Panc1 (cell line): ENCODE measurements at regions not wholly inside any gene's neighbourhood (a gene's known extent, or its start where the extent isn't known, plus 50 kb on each side); places are given as distances from the start of the nearest gene placed in this dataset.

Experiments used
- ATAC-seq: fragments of 200-7000 bp; cut with Tn5 transposase; 2 replicates; pipeline ENCODE4 v1.9.1; 2020; ENCODE audit warnings: mild to moderate bottlenecking, moderate library complexity
- BruUV-seq: library from RNA; stranded (reverse); fragments of 400-500 nt; replicated peaks from 2 replicates; lab custom pipeline; 2021; lab: Mats Ljungman, UMichigan
- CTCF ChIA-PET: fragments of 300-600 bp; sonication (Branson Sonifier 250); formaldehyde crosslinking; loops from one replicate; lab custom pipeline; 2022; ENCODE audit warnings: antibody characterized with exemption; lab: Charles Lee
- POLR2A ChIA-PET: fragments of 300-600 bp; sonication (Branson Sonifier 250); formaldehyde crosslinking; loops from one replicate; lab custom pipeline; 2022; ENCODE audit warnings: antibody characterized with exemption; lab: Charles Lee
- DNase-seq: peaks from one replicate; pipeline ENCODE4 v3.0.0-alpha.2; 2010; ENCODE audit warnings: low read depth, low spot score
- H3K27ac ChIP-seq: 2 replicates; pipeline ENCODE4 v1.5.1; 2011; ENCODE audit warnings: mild to moderate bottlenecking, low read length, inconsistent platforms
- H3K27me3 ChIP-seq: fragments of 200-500 bp; sonication (Bioruptor generic); 2 replicates; pipeline ENCODE4 v1.6.0; 2014; ENCODE audit warnings: low read length, inconsistent platforms; ENCODE audit not compliant: control insufficient read depth, insufficient read depth
- H3K36me3 ChIP-seq: fragments of 200-500 bp; sonication (Bioruptor generic); 2 replicates; pipeline ENCODE4 v1.5.1; 2014; ENCODE audit warnings: inconsistent platforms, mild to moderate bottlenecking, low read length, moderate library complexity; ENCODE audit not compliant: control insufficient read depth, insufficient read depth
- H3K4me1 ChIP-seq: 2 replicates; pipeline ENCODE4 v1.5.1; 2011; ENCODE audit warnings: inconsistent platforms, mild to moderate bottlenecking, low read length, moderate library complexity; ENCODE audit not compliant: control insufficient read depth, insufficient read depth
- H3K4me3 ChIP-seq, 2 experiments: 2 replicates each; pipeline ENCODE4 v1.5.1; 2011 to 2012; ENCODE audit warnings: low read depth in 2 of 2, low read length in 2 of 2, mild to moderate bottlenecking in 2 of 2, inconsistent platforms in 1 of 2, moderate library complexity in 1 of 2
- H3K9me3 ChIP-seq: fragments of 200-500 bp; sonication (Bioruptor generic); 2 replicates; pipeline ENCODE4 v1.5.1; 2014; ENCODE audit warnings: low read depth, mild to moderate bottlenecking, inconsistent platforms, low read length, moderate library complexity; ENCODE audit not compliant: control insufficient read depth, insufficient read depth
- POLR2AphosphoS5 ChIP-seq: IDR thresholded peaks from 2 replicates; pipeline ENCODE4 v1.6.1; 2012; ENCODE audit warnings: mild to moderate bottlenecking, low read depth, low read length, moderate library complexity
- SIN3A ChIP-seq: IDR thresholded peaks from 2 replicates; pipeline ENCODE4 v1.6.1; 2012; ENCODE audit warnings: low read depth, mild to moderate bottlenecking, low read length, moderate library complexity, borderline replicate concordance; ENCODE audit not compliant: insufficient read depth
- TCF7L2 ChIP-seq: IDR thresholded peaks from 2 replicates; pipeline ENCODE4 v1.6.1; 2011; ENCODE audit warnings: mild to moderate bottlenecking, low read depth, low read length, inconsistent platforms
- in situ Hi-C: cut with HindIII; loops from 2 replicates; pipeline ENCODE4 v1.10.0; 2016; ENCODE audit warnings: low sequenced_read_pairs, low pct_unique_long_range_greater_than_20kb
- intact Hi-C: fragments of 100-400 bp; cut with micrococcal nuclease; formaldehyde crosslinking; loops from one replicate; pipeline ENCODE4 v1.10.0; 2022; ENCODE audit not compliant: unreplicated experiment
- TF ChIP-seq, protein P1 (sequence below): fragments of 450-650 bp; IDR thresholded peaks from 2 replicates; pipeline ENCODE4 v1.5.1; 2017; ENCODE audit warnings: mild to moderate bottlenecking
- TF ChIP-seq, protein P2 (sequence below), 2 experiments: IDR thresholded peaks; 2 replicates each; pipeline ENCODE4 v1.6.1; 2011 to 2012; ENCODE audit warnings: low read depth in 2 of 2, control low read depth in 1 of 2, low read length in 1 of 2, mild to moderate bottlenecking in 1 of 2, moderate library complexity in 1 of 2; ENCODE audit not compliant: insufficient read depth in 1 of 2

DNA sequence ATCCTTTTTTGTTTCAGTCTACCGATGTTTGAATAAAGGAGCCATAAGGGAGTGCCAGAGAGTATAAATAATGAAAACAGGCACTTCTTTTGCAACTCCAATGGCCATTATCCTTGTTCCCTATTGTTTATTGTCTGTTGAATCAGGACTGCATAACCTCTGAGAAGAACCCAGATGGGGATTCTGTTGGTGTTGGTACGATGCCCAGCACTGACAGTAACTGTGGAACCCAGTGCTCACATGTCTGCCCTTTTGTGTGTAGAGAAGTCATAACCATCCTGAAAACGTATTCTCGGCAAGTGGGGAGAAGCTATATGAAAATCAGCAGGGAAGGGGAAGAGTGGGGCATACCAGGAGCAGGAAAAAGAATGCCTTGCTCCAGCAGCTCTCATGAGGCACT is 195.1 kb upstream of the EDNRA start:
- intact Hi-C loops (no loop called here), in situ Hi-C loops (no loop called here)
- no peak overlapping the region for H3K4me3 ChIP-seq
- H3K9me3 ChIP-seq: no peaks in the 10 kb centered on the region
- no peak overlapping the region for H3K27ac ChIP-seq
- ChIA-PET CTCF (no interaction called here), POLR2A (no interaction called here)
- DNase-seq: no peak
- no peaks in the 10 kb centered on the region for H3K4me1 ChIP-seq
- ATAC-seq: no peak
- TF ChIP-seq, protein P1, sequence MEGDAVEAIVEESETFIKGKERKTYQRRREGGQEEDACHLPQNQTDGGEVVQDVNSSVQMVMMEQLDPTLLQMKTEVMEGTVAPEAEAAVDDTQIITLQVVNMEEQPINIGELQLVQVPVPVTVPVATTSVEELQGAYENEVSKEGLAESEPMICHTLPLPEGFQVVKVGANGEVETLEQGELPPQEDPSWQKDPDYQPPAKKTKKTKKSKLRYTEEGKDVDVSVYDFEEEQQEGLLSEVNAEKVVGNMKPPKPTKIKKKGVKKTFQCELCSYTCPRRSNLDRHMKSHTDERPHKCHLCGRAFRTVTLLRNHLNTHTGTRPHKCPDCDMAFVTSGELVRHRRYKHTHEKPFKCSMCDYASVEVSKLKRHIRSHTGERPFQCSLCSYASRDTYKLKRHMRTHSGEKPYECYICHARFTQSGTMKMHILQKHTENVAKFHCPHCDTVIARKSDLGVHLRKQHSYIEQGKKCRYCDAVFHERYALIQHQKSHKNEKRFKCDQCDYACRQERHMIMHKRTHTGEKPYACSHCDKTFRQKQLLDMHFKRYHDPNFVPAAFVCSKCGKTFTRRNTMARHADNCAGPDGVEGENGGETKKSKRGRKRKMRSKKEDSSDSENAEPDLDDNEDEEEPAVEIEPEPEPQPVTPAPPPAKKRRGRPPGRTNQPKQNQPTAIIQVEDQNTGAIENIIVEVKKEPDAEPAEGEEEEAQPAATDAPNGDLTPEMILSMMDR: no peak
- TF ChIP-seq, protein P2, sequence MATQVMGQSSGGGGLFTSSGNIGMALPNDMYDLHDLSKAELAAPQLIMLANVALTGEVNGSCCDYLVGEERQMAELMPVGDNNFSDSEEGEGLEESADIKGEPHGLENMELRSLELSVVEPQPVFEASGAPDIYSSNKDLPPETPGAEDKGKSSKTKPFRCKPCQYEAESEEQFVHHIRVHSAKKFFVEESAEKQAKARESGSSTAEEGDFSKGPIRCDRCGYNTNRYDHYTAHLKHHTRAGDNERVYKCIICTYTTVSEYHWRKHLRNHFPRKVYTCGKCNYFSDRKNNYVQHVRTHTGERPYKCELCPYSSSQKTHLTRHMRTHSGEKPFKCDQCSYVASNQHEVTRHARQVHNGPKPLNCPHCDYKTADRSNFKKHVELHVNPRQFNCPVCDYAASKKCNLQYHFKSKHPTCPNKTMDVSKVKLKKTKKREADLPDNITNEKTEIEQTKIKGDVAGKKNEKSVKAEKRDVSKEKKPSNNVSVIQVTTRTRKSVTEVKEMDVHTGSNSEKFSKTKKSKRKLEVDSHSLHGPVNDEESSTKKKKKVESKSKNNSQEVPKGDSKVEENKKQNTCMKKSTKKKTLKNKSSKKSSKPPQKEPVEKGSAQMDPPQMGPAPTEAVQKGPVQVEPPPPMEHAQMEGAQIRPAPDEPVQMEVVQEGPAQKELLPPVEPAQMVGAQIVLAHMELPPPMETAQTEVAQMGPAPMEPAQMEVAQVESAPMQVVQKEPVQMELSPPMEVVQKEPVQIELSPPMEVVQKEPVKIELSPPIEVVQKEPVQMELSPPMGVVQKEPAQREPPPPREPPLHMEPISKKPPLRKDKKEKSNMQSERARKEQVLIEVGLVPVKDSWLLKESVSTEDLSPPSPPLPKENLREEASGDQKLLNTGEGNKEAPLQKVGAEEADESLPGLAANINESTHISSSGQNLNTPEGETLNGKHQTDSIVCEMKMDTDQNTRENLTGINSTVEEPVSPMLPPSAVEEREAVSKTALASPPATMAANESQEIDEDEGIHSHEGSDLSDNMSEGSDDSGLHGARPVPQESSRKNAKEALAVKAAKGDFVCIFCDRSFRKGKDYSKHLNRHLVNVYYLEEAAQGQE (IDR thresholded peaks at IDR 0.05; ENCODE audit: insufficient read depth in 1 of 2, low read depth in 2 of 2, low read length in 1 of 2): no peak
- no peak for TF ChIP-seq SIN3A
- TF ChIP-seq POLR2AphosphoS5: no peak
- no peak for TF ChIP-seq TCF7L2
- no peaks in the 10 kb centered on the region for H3K27me3 ChIP-seq
- no peaks in the 10 kb centered on the region for H3K36me3 ChIP-seq
- no TSS peak for BruUV-seq

GRCh38 chr4:147286846-147287587 is 193.9 kb upstream of the EDNRA start:
- ATAC-seq: no peak

More at GRCh38 chr4:147286846-147287587, 193.9 kb upstream of the EDNRA start:
- no peak for DNase-seq
- Histone ChIP-seq H3K27me3 (no peaks in the 10 kb centered on the region), H3K27ac (no peak overlapping the region), H3K36me3 (no peaks in the 10 kb centered on the region), H3K4me3 (no peak overlapping the region), H3K9me3 (no peaks in the 10 kb centered on the region), H3K4me1 (no peaks in the 10 kb centered on the region)
- ChIA-PET POLR2A (no interaction called here), CTCF (no interaction called here)
- intact Hi-C loops (no loop called here), in situ Hi-C loops (no loop called here)
- no TSS peak for BruUV-seq
- no peak for TF ChIP-seq SIN3A
- no peak for TF ChIP-seq TCF7L2
- no peak for TF ChIP-seq POLR2AphosphoS5
- TF ChIP-seq, protein P2 (IDR thresholded peaks at IDR 0.05; ENCODE audit: insufficient read depth in 1 of 2, low read depth in 2 of 2, low read length in 1 of 2): no peak
- TF ChIP-seq, protein P1: no peak
